Activated naive CD4-positive, alpha-beta T cell (primary cell): ENCODE measurements at regions not wholly inside any gene's neighbourhood (a gene's known extent, or its start where the extent isn't known, plus 50 kb on each side); places are given as distances from the start of the nearest gene placed in this dataset.
"Not testable (repeated sequence)": the region's sequence is repeated elsewhere in the genome, so short reads cannot be mapped to it uniquely, and the experiment has no call there.

Experiments
- DNase-seq, 4 experiments: peaks; one replicate each; lab custom pipeline; 2025; lab: John Stamatoyannopoulos, UW

DNA sequence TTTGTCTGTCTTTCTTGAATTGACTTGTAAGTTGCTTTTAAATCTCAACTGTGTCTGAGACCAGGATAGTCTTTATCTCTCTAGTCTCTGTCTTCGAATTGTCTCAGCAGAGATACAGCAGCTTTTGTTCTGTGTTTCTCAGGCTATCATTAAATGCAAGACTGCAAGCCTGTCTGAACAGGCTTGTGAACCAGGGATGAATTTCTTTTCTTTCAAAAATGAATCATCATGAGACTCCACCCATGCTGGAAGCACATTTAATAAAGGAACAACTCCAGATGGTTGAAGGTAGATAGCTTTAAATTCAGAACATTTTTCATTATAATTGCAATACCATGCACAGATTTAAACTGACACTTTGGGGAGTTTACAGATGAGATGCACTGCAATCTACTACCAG is 155.9 kb downstream of the SEC23IP start:
- DNase-seq, result no peak

DNA sequence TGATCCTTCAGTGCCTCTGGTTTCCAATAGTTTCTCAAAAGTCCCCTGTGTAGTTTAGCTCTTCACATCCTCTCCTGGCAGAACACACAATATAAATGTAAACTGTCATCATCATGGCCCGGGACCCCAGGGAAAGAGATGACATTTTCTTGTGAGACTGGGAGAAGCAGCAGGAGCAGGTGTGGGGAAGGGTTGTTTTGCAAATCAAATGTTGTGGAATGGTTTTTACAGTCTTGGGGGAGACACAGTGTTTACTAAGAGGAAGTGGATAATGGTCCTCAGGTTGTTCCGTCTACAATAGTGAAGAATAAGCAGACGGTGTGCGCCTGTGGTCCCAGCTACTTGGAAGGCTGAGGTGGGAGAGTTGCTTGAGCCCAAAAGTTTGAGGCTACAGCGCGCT is 159.1 kb downstream of the SEC23IP start:
- DNase-seq, result no peak

DNA sequence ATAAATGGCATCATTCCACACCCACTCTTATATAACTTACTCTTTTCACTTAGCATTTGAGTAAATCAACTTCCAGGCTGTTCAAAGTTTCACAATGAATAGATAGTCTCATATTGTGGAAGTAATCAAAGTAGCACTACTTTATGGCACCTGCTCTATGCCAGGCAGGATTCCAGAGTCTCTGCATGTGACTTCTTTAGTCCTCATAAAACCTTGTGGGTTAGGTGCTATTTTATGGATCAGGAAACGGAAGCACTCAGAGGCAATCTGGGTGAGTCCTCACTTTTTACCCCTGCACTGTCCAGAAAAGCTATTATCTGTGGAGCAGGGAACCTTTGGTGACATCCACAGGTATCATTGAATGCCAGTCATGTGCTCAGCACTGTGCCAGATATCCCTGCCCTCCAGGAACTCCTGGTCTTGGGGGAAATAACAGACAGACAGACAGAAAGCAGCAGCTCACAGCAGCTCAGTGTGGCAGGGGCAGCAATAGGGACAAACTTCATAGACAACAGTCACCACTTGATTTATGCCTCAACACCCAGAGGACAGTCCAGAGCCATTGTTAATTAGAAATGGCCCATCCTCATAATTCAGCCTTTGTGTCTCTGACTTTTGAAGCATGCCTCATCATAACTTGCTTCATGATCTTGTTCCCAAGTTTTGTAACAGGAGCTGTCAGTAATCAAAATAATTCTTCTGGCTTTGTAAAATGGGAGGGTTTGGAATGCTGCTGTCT is 160.6 kb downstream of the SEC23IP start:
- DNase-seq, result no peak

DNA sequence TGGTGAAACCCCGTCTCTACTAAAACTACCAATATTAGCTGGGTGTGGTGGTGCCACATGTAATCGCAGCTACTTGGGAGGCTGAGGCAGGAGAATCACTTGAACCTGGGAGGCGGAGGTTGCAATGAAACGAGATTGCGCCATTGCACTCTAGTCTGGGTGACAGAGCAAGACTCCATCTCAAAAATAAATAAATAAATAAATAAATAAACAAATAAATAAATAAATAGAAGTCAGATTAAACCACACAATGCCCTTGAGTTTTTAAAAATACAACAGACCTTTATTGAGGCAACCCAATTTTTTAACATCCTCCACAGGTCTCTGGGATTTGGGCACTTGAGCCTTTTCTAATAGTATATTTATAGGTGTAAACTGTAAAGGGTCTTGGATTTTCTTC is 167.3 kb downstream of the SEC23IP start:
- DNase-seq, result not testable (repeated sequence)

DNA sequence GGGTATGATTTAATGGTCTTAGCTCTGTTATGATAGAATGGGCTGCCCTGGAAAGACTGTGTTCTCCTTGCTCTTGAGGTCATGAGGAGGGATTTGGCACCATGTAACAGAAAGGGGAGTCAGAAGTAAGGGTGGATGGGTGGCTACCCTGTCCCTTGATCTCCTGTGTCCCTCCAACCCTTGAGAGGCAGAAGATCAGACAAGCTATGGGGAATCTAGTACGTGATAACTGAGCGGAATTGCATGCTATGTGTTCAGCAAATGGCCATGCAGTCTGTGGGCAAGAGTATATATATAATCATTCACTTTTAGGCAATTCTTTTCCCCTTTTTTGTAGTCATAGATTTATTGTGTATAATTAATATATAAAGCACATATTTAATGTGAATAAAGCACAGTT is 174.9 kb downstream of the SEC23IP start:
- DNase-seq, result no peak

DNA sequence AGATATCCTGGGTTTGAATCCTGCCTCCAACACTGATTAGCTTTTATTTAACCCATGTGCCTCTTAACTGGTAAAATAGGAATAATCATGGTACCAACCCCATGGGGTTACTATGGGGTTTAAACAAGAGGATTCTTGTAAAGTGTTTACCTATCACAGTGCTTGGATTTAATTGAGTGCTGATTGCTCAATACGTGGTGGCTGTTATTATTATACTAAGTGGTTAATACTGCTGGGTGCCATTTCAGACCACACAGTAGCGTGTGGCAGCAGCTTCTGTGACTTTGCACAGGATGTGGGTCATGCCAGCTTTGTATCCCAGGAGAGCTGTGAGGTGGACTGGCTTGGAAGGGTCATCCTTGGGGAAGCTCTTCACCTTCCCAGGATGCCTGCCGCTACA is 177.2 kb downstream of the SEC23IP start:
- DNase-seq, result no peak

DNA sequence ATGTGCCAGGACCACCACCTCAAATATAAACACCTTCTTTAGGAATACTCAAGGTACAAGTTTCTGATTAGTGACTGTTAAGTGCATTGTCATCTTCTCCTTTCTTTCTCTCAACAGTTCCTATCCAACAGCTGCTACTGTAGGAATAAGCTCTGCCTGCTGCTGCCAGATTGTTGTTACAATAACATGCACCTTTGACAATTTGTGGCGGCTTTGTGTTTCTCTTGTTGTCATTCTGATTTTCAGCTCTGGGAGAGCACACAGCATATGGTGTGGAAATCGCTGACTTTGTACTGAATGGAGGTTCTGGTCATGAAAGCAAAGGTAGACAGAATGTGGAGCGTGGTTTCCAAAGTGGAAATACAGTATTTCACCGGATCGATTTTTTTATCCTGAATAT is 182.8 kb downstream of the SEC23IP start:
- DNase-seq, result no peak

DNA sequence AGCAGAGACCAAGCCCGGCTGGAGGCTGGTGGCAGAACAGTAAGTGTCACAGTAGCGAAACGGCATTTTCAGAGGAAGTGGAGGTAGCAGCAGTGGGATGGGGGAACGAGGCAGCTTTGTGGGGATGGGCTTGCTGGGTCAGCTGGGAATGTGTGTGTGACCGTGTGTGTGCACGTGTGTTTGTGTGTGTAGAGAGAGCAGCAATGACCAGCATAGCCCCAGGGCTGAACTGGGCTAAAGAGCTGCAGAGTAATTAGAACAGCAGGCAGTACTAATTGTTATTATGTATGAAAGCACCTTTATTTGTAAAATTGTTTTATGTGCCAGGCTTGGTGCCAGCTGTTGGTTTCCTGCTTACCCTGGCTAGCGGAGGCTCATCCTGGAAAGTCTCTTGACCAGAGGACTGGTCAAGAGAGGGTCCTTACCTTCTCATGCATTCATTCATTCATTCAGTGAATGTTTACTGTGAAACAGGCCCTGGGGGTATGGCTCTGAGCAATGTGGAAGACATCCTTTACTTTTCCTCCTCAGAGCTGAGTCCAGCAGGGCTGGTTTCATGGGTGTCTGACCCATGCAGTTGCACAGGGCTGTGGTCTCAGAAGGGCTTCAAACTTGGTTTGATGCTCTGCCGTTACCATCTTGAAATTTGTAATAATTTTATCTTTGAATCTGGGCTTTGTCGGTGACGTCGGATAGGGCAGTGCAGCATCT is 184.6 kb downstream of the SEC23IP start:
- DNase-seq, result no peak

DNA sequence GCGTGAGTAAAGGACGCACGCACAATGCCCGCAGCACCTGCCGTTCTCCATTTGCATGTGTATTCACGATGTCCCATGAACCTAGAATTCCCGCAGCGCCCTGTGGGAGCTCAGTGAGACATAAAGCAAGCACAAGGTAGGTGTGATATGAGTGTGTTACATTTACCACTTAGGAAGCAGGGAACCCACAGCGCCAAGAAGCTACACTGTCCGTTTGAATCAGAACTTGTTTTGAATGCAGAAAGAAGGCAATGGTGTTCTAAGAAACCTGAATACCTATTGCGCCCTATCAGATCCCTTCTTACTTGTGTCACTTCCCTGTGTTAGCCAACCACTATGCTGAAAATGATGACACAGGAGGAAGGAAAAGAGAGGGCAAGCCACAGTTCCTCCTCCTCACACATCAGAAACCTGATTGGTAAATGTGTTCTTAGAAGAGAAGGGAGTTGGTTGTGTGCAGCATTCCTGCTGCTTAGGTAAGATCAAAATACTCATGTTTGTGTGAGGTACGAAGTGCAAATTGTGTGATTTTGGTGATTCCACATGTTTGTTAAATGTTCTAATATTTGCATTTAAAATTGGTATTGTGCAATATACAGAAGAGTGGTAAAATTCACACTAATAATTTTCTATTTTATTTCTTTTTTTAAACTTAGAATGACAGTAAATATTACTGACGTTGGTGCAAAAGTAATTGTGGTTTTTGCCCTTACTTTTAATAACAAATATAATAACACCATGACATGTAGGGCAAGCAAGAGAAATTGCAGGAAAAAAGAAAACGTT is 185.4 kb downstream of the SEC23IP start:
- no peak for DNase-seq

DNA sequence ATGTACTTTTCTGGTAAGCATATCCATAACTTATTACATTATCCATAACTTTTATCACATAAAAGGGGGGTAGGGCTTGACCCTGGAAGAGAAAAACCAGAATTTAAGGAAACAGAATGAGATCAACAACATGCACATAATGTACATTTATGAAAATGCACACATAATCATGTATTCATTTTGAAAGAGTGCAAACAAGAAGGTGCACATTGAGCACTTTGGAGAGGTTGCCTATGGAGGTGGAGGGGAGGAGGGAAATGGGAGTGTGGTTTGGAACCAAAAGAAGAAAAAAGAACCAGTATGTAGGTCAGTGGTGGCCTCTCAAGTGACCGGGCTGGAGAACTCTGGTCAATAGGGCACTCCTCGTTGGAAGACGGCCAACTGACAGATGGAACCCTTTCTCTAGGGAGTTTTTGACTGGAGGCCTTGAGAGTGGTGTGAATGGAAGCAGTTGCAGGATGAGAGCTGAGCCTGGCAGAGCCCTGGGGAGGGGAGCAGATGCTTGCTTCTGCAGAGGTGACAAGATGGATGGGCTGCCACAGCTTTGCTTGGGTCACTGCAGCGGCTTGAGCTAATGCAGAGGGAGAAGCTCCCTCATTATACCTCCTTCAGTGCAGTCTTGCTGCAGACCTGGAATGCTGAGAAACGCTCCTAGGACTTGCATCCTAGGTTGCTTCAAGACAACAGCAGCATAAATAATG is 192.7 kb downstream of the SEC23IP start:
- DNase-seq, result no peak

DNA sequence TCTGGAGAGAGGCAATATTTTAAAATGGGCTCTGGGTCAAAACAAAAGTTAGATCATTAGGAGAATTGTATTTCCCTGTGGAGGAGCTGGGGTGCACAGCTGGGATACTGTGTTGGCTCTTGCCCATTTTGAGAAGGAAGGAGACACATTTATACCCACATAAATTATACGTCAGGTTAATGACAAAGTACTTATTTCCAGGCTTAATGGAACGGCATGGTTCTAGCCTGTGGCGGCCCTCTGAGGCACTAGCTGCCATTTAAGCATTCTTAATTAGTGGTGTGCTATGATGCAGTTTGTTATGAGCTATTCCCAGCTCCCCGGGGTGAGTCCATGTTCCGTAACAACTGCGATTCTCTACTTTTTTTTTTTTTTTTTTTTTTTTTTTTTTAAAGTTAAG is 193.5 kb downstream of the SEC23IP start:
- no peak for DNase-seq

DNA sequence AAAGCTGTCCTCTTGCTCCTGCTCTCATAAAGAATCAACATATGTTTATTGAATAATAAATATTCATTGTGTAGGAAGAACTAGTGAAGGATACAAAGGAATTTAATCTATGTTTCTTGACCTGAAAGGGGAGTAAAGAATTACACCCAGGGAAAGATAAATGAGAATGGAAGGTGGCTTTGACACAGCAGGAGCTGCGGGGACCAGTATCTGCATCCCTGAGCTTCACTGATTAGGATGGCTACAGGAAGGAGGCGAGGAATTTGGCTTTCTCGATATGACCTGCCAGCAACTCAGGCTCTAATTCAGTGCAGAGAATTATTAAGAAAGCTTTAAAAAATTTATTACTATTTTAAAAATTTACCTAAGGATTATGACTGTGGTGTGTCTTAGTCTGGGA is 194.6 kb downstream of the SEC23IP start:
- DNase-seq, result no peak

DNA sequence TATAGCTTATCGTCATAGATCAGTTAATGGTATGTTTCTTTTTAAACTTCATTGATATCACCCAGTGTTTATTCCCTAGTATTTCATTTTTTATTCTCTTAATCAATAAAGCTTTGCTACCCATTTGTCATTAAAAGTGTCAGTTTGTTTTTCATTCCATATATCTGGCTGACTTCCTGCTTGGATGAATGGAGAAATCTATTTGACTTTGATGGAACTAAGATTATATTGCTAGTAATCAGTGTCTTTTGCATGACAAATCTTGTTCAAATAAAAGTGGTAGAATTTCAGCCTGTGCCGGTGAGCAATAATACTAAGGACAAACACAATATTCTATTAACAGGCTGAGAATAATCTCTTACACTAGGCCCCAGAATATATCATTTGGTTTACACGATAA is 203.3 kb downstream of the SEC23IP start:
- no peak for DNase-seq

DNA sequence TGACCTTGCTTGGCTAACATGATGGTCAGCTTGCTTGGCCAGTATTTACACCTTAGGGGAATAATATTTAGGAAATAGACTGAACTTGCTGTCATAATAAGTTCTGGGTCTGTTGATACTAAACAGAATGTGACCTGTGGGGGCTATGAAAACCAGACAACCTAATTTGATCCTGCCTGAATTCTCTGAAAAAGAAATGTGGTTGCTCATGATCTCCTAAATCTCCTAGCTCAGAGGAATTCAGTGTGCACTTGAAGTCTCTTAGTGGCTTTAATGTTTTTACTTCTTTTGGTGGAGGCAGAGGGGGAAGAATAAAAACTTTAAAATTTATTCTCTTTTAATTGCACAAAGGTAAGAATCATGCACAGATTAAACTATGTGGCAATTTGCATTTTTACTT is 205.2 kb downstream of the SEC23IP start:
- DNase-seq, result no peak

DNA sequence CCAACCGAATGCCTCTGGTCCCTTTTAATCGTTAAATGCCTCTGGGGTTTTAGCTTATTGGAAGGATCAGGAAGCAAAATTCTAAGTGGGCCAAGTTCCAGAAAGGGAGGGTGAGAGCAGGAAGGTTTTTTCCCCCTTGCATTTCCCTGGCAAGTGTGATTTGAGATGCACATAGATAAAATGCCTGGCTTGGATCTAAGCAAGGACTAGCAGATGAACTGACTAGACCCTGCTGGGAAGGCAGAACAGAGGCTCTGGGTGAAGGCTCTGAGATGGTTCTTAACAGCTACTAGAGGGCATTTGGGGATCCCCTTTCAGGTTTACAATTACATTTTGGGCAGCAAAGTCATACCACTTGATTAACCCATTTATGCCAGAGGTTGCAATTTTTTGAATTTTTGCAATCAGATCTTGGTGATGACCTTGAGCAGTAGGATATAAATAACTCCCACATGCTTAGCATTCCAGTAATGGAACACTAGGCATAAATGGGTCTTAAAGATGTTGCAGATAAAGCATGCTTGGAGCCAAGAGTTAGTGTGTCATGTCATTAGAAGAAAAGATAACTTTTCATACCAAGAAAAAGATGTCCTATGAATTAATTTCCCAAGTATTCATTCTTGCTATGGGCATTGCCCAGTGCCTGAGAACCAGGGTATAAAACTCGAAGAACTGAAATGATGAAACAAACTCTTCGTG is 205.9 kb downstream of the SEC23IP start:
- no peak for DNase-seq

DNA sequence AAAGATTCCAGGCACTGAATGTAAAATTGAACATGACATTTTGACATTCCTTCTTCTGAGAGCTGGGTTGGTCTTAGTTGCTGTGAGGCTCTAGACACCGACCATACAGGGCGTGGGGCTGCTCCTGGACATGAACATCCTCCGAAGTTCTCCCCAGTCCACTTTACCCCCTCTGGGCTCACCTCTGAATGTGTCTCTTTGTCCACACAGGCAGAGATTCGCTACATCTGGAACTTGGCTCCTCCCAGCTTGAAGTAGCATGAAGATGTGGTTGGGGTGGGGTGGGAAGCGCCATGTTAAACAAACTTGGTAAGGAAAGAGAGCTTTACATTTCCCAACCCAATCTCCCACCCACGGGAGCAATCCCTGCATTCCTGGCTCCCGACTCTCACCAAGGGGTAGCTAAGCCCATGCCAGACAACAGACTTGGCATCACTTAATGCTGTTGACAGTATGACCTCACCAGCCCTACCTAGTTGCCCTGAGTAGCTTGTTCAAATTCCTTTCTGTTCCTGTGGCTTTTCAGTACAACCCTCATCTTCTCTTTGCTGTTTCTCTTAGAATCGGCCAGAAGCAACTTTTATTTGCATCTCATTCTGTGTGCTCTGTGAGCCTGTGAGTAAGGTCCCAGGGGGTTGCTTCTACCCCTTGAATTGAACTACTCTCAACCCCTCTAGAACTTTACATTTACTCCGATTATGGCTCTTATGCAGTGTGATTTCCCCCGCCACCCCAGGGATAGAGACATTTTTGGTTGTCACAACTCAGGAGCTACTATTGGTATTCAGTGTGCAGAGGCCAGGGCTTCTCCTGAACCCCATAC is 211.4 kb downstream of the SEC23IP start:
- no peak for DNase-seq

DNA sequence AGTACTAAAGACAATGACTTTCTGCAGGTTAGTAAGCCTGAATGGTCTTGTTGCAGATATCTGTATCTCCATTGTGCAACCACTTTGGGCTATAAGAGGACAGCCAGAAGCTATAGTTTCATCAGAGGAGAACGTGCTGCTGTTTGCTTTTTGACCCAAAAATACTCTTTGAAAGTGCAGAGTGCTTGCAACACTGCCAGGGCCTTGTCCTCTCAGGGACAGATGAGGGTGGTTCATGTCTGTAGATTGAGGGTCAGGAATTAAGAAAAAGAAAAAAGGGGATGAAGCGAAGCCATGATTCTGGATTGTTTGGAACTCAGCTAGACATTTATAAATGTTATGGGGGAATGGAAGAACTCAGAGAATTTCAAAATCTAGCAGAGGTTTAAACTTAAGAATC is 212.5 kb downstream of the SEC23IP start:
- no peak for DNase-seq

DNA sequence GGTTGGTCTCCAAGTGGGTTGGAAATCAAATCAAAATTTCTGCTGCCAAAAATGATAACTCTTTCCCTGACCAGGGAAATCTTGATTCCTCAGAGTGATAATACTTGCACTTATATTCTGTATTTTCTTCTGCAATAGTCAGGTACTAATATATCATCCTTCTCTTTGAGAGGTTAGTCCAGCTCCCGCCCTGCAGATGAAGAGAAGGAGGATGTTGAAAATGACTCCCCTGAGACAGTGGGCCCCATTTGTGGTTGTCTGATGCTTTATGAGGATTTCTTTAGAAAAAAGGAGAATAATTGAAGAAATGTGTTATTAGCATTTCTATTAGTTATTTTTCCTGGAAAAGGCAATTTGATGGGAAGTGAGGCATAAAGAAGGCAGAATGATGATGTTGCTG is 213.0 kb downstream of the SEC23IP start:
- DNase-seq, result no peak

DNA sequence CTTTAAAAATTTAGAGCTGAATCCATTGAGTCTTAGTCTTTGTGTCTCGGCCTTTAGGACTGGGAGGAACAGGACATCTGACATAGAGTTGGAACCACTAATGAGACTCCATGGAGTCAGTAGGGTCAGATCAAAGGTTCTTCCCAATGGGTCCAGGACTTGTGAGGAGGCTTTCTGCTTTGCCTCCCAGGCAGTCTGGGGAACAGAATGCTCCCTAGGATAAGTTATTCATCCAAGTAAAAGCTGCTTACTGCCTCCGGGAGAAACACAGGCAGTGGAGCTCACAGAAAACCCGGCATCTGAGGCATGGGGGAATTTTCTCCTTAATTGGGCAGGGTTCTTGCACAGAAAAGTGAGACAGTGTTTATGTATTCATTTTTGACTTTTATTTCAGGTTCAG is 216.4 kb downstream of the SEC23IP start:
- no peak for DNase-seq

DNA sequence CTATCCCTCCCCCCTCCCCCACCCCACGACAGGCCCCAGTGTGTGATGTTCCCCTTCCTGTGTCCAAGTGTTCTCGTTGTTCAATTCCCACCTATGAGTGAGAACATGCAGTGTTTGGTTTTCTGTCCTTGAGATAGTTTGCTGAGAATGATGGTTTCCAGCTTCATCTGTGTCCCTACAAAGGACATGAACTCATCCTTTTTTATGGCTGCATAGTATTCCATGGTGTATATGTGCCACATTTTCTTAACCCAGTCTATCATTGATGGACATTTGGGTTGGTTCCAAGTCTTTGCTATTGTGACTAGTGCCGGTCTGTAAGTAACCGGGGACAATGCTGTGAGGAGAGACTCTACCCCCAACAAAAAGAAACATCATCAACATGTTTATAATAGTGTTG is 217.2 kb downstream of the SEC23IP start:
- DNase-seq, result not testable (repeated sequence)

DNA sequence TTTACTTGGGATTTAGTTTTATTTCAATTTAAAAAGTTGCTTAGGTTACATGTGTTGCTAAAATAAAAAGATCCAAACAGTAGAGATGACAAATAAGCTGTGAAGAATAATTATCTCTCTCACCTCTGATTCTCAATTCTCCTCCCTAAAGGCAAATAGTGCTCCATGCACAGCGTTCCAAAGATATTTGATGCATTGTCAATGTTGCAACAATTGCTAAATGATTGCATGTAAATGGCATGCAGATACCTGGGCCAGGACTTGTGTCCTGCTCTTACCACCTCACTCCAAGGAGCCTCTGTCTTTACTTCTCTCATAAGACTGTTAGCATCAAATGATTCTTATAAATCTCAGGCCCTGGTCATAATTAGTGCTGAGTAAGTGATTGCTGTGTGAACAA is 217.7 kb downstream of the SEC23IP start:
- no peak for DNase-seq
